NCI-H345 treated with DMSO at 0.1 percent for 48 hours (cell line): ENCODE measurements at regions not wholly inside any gene's neighbourhood (a gene's known extent, or its start where the extent isn't known, plus 50 kb on each side); places are given as distances from the start of the nearest gene placed in this dataset.

Experiments
- DNase-seq: peaks from one replicate; lab custom pipeline; 2025; ENCODE audit not compliant: unreplicated experiment; lab: John Stamatoyannopoulos, UW

DNA sequence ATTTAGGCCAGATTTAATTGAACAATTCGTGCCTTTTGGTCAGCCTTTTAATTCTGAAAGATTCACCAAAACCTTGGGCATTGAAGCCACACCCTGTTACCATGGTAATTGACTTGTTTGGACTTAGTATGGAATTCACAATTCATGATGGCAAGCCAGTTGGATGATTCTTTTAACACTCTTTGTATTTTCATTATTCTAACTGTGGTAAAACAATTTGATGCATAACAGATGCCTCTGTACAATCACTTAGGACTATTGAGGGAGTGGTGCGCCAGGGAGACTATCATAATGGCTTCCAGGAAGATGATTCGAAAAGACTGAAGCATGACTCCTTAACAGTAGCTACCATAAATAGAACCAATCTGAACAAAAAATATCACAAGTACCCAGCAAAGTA, 381.1 kb upstream of the ADAMTS16 start:
- no peak for DNase-seq

DNA sequence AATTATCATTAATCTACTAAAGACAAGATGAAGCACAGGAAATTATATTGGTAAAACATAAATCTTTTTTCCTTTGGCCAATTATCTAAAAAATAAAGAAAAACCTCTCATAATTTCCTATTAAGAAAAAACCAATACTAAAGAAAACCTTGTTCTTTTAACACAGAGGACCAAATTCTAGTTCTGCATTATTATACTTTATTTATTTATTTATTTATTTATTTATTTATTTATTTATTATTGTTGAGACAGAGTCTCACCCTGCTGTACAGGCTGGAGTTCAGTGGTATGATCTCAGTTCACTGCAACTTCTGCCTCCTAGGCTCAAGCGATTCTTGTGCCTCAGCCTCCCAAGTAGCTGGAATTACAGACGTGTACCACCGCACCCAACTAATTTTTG, 377.8 kb upstream of the ADAMTS16 start:
- DNase-seq: no peak

DNA sequence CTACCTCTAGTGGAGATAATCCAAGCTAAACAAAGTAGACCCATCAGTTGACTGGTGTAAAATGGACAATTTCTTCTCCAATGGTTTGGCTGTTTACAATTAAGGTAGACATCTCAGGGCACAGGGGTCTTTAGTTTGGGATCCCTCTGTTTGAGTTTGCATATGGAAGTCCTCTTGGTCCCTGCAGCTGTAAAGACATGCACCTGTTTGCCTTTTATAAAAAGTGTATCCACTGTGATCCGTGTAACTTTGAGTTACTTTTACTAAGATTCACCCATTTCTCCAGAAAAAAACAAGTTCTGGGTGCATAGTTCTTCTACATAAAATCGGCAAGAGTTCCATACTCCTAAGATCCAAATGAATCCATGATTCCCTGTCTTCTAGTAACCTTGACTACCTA, 374.7 kb upstream of the ADAMTS16 start:
- DNase-seq: no peak

DNA sequence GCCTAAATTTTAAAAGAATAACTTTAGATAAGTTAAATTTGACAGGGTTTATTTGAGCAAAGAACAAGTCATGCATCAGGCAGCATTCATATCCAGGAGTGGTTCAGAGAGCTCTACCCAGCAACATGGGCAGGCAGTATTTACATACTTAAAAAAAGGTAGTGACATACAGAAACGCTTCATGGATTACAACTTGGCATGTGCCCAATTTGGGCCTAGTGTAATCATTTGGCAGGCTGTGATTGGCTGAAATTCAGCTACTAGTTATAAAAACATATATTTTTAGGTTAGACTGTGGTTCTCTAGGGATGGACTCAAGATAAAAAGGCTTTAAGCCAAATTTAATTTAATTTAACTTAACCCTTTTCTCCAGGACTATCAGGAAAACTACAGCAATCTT, 374.0 kb upstream of the ADAMTS16 start:
- no peak for DNase-seq

DNA sequence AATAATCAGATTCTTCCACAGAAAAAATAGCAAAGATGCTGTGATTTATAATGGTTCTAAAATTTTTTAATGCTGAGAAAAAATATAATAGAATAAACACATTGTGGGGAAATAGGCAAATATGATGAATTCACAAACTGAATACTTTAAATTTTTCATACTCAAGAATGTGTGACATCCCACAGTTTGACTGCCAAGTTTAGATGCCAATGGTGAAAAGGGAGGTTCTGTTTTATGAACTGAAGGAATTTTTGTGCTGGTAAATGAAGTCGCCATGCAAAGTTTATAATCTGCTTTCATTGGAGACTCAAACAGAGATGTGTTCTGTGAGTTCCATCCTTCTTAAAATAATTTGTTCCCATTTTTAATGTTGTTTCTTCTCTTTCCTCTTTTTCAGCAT, 367.5 kb upstream of the ADAMTS16 start:
- no peak for DNase-seq

DNA sequence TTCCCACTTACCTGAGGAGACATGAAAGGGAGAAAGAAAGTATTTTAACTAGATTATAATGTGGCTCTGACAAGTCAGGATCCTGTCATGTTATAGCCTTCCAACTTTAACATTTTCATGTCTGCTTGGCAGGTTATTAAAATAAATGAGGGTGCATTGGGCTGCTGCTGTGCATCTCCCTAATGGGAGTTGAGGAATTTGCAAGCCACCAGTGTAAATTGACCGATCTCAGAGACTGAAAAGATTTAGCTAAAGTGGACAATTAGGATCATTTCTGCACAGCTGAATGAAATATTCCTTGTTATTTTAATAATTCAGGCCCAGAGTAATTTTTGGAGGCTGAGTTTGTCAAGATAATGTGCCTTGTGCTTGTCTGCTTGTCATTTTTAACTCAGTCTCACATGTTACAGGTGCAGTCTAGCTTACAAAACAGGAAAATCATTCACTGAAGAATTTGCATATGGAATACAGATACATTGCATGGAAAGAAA, 366.3 kb upstream of the ADAMTS16 start:
- no peak for DNase-seq

DNA sequence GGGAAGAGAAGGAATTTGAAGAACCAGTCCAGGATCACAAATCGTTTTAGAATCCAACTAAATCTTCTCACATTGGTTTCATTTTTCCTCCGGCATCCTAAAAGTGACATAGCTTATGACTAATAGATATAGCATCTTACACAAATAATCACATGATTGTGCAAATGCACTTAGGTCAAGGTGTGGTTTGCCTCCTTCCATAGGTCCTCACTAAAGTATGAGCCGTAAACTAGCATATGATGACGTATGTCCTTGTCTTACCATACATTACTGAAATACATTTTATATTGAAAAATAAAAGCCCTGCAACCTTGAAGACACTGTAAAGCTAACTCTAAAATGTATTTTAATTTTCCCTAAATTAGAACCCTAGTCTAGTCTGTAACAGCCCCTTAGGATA, 362.7 kb upstream of the ADAMTS16 start:
- DNase-seq: no peak

DNA sequence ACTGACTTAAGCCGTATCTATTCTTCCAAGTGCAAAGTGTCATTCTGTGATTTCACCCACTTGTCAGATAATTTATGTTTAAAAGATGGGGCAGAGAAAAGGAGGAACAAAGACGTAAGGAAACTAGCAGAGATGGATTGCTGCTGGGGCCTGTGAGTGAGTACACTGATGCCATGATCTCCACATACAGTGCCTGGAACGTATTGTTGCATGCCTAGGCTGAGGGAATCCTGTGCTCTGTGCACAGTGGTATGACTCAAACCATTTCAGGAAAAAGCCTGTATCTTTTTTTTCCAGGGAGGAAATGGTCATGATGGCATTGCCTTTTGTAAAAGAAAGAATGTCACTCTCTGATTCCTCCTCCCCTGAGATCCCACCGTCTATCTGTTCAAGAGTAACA, 359.5 kb upstream of the ADAMTS16 start:
- no peak for DNase-seq

DNA sequence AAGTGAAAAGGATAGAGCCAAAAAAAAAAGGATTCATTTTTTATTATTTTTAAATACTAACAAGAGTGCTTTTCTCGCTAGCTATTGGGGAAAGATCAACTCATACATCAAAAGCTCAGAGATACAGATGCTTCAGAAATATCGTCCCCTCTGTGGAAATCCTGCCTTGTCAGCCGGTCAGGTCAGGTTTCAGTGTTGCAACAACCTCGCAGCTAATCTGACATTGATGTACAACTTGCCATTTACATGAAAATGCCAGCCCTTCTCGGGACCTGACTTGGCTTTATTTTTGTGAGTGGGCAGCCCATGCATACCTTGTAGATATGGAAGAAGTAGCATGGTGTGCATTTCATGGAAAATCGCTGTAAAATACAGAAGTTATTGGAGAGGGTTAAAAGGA, 358.8 kb upstream of the ADAMTS16 start:
- no peak for DNase-seq

DNA sequence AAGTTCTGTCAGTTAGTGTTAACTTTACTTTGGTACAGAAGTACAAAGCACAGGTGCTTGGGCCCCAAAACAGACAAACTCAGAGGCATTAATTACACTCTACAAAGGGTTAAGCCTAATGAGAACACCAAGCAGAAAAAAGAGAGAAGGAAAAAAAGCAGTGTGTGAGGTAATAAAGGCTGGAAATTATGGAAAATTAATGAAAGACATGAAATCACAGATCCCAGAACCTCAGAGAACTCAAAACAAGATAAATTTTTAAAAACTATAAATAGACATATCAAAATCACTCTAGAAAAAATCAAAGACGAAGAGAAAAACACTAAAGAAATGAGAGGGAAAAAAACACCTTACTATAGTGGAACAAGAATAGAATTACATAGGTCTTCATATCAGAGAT, 354.2 kb upstream of the ADAMTS16 start:
- no peak for DNase-seq

DNA sequence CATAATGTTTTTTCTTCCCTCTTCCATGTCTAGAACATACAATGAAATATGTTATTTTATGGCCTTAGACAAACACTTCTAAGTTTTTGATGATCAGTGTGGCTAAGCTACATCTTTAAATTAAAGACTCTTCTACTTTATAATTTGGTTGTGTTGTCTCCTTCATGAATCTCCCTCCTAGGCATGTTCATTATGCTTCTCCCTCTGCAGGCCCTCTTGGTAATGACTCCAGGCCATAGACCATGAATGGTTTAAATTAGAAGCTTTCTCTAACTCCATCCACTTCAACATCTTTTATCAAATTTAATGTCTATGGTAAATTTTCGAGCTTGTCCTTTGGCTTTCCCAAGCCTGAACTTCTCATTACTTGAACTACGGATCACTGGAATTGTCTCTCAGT, 342.7 kb upstream of the ADAMTS16 start:
- no peak for DNase-seq

DNA sequence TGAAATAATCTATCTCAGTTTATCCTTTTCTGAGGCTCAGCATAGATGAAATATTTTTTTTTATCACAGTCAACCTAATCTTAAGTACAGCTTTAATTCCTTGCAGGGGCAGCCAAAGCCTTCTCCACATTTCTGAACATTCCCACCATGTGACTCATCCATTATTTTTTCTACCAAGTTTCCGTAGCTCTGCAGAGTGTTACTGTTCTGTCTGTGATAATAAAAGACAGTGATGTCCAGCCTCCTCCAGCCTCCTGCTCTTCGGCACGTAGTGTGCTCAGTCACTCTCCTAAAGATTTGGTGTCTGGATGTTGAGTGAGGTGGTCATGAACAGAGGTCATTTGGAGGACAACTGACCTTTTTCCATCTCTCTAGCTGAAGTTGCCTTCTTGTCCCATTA, 338.1 kb upstream of the ADAMTS16 start:
- no peak for DNase-seq

DNA sequence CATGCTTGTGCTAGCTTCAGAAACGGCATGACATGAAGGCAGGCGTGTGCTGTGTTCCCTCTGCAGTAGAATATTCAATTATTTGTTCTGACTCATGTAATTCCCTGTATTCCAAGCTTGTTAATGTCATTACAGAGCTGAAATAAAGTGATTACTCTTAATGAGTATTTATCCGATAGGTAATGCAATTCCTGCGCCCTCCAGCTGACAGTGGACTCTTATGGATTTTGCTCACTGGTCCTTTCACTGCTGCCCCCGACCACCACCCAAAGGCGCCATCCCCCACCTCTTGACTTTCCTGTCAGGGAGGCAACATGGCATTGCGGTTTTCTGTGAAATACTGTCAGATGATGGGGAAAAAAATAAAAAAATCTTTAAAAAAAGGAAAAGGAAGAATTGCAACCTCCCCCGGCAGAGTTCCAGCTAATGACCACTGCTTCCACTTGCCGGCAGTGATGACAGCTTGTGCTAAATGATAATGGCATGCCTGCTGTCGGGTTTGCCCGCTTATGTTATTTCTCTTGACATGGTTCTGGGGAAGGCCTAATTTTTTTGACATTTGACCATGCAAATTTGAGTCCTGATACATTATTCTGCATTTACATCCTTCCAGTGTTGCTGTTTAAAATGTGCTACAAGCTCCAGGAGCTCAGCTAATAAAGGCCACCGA, 335.3 kb upstream of the ADAMTS16 start:
- DNase-seq: no peak

DNA sequence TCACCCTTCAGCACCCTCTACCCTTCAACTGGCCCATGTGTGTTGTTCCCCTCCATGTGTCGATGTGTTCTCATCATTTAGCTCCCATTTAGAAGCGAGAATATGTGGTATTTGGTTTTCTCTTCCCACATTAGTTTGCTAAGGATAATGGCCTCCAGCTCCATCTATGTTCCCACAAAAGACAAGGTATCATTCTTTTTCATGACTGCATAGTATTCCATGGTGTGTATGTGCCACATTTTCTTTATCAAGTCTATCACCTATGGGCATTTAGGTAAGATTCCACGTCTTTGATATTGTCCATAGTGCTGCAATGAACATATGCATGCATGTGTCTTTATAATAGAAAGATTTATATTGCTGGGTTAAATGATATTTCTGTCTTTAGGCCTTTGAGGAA, 325.1 kb upstream of the ADAMTS16 start:
- DNase-seq: no peak

DNA sequence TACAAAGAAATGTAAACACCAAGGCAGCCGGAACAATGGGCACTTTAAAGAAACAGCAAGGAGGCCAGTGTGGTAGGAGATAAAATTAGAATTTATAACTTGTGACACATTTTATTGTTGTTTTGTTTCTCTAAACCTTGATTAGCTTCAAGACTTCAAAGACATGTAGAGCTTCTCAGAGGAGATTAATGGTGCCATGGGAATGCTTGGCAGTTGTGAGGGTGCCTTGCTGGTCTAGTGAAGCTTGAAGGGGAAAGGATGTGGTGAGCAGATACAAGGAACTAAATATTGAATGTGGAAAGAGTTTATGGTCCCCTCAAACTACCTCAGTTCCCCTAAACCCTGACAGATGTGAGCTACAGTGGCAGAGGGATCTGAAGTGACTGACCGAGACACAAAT, 322.4 kb upstream of the ADAMTS16 start:
- DNase-seq: no peak

DNA sequence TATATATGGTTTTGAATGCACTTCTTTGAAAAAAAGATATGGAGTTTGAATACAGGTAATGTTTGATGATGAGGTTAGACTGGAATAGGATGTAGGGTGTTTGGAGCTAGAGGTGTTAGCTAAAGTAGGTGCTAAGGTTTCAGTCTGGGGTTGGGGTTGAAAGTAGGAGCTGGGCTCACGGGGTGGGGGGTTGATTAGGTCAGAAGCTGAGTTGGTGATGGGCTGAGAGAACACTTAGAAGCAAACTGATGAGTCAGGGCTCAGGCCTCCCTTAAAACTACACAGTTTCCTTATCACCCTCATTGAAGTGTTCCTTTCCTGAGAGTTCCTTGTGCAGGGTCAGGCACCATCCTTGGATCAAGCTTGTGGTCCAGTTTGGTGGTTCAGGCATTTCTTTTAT, 308.8 kb upstream of the ADAMTS16 start:
- no peak for DNase-seq

DNA sequence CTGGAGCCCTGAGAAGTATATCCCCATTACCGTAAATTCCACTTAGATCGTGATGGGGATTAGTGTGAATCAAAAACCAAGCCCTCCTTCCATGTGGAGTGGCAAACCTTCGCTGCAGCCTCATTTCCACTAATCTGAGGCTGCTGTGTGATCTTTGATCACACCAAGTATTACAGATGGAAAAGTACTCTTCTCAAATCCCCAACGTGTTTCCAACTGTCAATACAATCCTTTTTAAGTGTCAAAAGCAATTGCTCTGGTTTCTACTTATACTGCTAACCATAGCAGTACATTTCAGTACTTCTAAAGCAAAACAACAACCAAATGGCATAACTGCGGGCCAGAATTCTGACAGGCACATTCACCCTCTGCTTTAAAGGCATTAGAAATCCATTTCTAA, 307.7 kb upstream of the ADAMTS16 start:
- no peak for DNase-seq

DNA sequence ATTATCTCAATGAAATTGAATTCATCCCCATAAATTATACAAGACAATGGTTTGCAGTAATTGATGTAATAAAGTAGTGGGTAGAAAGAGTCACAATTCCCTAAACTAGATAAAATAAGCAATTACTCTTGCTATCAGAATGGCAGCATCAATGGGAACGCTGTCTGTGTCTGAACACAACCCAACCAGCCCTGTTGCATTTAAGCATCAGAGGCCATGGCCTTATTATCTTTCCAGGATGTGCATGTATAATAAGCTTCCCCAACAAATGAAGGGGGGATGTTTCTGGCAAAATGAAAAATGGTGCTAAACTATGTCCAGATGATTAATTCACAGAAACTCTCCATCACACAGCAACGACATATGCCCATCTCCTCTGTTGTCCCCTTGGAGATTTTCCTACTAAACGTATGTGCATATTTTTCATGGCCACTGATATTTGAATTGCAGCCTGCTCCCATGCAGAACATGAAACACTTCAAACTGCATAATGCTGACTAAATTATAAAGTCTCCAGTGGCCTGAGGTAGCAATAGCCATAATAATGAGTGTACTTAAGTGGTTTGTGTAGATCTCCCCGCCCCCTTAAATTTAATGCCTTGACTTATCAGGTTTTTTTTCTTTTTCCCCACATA, 306.9 kb upstream of the ADAMTS16 start:
- DNase-seq: no peak

DNA sequence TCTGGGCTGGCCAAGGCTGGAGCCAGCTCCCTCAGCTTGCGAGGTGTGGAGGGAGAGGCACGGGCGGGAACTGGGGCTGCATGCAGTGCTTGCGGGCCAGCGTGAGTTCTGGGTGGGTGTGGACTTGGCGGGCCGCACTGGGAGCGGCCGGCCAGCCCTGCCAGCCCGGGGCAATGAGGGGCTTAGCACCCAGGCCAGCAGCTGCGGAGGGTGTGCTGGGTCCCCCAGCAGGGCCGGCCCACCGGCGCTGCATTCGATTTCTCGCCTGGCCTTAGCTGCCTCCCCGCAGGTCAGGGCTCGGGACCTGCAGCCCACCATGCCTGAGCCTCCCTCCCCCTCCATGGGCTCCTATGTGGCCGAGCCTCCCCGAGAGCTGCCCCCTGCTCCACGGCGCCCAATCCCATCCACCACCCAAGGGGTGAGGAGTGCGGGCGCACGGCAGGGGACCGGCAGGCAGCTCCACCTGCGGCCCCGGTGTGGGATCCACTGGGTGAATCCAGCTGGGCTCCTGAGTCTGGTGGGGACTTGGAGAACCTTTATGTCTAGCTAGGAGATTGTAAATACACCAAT, 302.6 kb upstream of the ADAMTS16 start:
- no peak for DNase-seq

DNA sequence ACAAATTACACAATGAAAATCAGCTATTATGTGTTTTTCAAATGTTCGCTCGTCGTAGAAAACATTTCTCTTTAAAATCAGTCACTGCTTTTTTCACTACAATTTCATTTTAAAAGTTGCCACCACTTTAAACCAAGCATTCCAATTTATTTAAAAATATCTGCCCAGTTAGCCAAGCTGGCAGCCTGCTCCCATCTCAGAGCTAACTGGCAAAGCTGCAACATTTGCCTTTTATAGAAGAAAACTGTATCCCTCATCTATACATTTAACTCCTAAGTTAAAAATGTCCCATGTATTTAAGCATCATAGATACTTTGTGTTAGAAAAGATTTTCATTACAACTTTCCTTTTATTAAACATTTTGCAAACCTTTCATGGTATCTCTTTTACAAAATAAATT, 294.9 kb upstream of the ADAMTS16 start:
- DNase-seq: no peak

DNA sequence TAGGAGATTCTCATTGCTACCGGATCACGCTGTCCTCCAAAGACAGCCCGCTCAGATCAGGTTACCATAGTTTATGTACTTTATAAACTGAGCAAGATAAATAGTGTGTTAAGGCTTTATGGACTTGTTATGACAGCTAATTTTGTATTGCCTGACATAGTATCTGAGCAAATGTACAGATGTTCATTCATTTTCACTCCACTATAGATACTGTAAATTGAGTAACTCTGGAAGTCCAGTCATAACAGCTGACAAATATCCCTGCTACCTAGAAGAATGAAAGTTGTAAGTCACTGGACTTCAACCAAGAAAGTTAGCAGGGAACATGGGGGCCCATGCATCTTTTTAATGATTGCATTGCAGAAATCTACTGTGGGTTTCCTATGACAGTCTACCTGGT, 292.4 kb upstream of the ADAMTS16 start:
- DNase-seq: no peak

DNA sequence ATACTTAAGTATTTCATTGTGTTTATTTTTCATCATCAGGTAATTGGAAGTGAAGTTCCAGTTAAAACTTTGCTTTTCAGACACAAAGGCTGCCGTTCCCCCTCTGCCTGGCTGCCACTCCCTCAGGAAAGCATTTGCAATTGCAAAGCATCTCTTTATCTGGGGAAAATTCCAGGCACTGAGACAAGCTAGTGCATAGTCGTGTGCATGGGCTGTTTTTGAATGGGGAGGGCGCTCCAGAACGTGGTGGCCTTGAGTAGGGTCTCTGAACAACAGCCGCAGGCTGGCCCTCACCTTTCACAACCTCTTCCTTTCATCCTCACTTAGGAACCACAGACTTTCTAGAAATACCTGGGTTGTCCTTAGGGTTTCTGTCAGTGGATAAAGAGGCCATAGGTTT, 285.1 kb upstream of the ADAMTS16 start:
- no peak for DNase-seq

DNA sequence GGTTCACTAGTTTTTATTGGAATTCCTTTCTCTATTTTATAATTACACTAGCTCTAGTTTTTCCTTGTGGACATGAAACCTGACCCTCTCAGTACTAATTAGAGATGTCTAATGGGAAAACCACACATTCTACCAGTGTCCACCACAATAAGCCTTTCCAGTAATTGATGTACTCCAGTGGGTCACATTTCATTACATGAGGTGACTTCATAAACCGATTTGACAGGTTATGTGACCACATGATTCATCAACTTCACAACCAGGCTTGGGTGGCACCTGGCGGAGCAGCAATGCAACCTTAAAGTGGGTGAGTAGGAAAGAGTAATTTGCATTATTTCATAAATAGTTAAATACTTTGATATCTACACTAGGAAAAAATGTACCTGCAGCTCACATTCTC, 284.2 kb upstream of the ADAMTS16 start:
- no peak for DNase-seq
